MCF 10A (cell line): ENCODE measurements at regions not wholly inside any gene's neighbourhood (a gene's known extent, or its start where the extent isn't known, plus 50 kb on each side); places are given as distances from the start of the nearest gene placed in this dataset.

ENCODE experiments used
- BruUV-seq: library from RNA; stranded (reverse); fragments of 400-500 nt; replicated peaks from 2 replicates; lab custom pipeline; 2021; lab: Mats Ljungman, UMichigan
- CTCF ChIA-PET: fragments of 300-600 bp; sonication (Branson Sonifier 250); formaldehyde crosslinking; extraction: SDS; loops from one replicate; lab custom pipeline; 2021; ENCODE audit warnings: antibody characterized with exemption, inconsistent platforms; lab: Yijun Ruan, JAX
- POLR2A ChIA-PET: fragments of 300-600, 350-650 bp; sonication (Branson Sonifier 250); formaldehyde crosslinking; extraction: SDS; loops from one replicate; lab custom pipeline; 2020; ENCODE audit warnings: antibody characterized with exemption, inconsistent platforms; lab: Yijun Ruan, JAX
- DNase-seq: peaks from one replicate; pipeline ENCODE4 v3.0.0-alpha.2; 2018; ENCODE audit not compliant: unreplicated experiment
- H3K27ac Mint-ChIP-seq: one replicate; pipeline ENCODE4 v1.8.0; 2022; ENCODE audit warnings: mild to moderate bottlenecking, low read depth, mixed read lengths; ENCODE audit not compliant: unreplicated experiment
- H3K27me3 Mint-ChIP-seq: one replicate; pipeline ENCODE4 v1.8.0; 2022; ENCODE audit warnings: mixed read lengths; ENCODE audit not compliant: insufficient read depth, unreplicated experiment
- H3K36me3 Mint-ChIP-seq: one replicate; pipeline ENCODE4 v1.8.0; 2022; ENCODE audit warnings: mild to moderate bottlenecking, moderate library complexity, mixed read lengths; ENCODE audit not compliant: insufficient read depth, unreplicated experiment
- H3K4me1 Mint-ChIP-seq: one replicate; pipeline ENCODE4 v1.8.0; 2022; ENCODE audit warnings: mixed read lengths; ENCODE audit not compliant: insufficient read depth, unreplicated experiment
- H3K4me3 Mint-ChIP-seq: one replicate; pipeline ENCODE4 v1.8.0; 2022; ENCODE audit warnings: mild to moderate bottlenecking, moderate library complexity, mixed read lengths; ENCODE audit not compliant: unreplicated experiment
- H3K9me3 Mint-ChIP-seq: one replicate; pipeline ENCODE4 v1.8.0; 2022; ENCODE audit warnings: mixed read lengths; ENCODE audit not compliant: unreplicated experiment
- intact Hi-C: fragments of 100-400 bp; cut with micrococcal nuclease; formaldehyde crosslinking; loops from 2 replicates; pipeline ENCODE4 v1.14.1; 2022
- TF ChIP-seq, protein P1 (sequence below): fragments of 200-600 bp; IDR thresholded peaks from one replicate; pipeline ENCODE4 v1.8.0; 2022; ENCODE audit warnings: antibody characterized with exemption, mild to moderate bottlenecking; ENCODE audit not compliant: unreplicated experiment

DNA sequence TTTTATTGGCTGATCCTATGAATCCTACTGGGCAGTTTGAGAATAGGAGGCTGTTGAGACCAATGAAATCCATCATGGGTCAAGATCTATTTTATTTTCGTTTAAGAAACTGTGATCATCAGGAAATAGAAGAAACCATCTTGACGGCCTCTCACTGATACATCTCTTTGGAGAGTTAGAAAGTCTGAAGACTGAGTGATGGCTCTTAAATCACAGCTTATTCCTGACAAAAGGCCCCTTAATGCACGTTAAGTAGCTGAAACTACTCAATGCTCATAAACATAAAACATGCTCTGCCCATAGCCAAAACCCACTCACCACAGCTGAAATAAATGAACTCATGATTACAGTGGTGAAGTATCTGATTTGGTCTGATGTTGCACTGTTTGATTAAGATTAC lies 784.5 kb upstream of the NEGR1 start:
- no peaks in the 10 kb centered on the region for H3K36me3 Mint-ChIP-seq
- CTCF ChIA-PET = interaction anchor here (0.5 kb wide), 2 partner anchors 93 to 361 kb away, joined by 3 to 4 read pairs; no protein-coding TSS in a partner anchor
- TF ChIP-seq, protein P1, sequence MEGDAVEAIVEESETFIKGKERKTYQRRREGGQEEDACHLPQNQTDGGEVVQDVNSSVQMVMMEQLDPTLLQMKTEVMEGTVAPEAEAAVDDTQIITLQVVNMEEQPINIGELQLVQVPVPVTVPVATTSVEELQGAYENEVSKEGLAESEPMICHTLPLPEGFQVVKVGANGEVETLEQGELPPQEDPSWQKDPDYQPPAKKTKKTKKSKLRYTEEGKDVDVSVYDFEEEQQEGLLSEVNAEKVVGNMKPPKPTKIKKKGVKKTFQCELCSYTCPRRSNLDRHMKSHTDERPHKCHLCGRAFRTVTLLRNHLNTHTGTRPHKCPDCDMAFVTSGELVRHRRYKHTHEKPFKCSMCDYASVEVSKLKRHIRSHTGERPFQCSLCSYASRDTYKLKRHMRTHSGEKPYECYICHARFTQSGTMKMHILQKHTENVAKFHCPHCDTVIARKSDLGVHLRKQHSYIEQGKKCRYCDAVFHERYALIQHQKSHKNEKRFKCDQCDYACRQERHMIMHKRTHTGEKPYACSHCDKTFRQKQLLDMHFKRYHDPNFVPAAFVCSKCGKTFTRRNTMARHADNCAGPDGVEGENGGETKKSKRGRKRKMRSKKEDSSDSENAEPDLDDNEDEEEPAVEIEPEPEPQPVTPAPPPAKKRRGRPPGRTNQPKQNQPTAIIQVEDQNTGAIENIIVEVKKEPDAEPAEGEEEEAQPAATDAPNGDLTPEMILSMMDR = no peak
- H3K27ac Mint-ChIP-seq = no peak overlapping the region
- no peaks in the 10 kb centered on the region for H3K27me3 Mint-ChIP-seq
- POLR2A ChIA-PET = no interaction called here
- no peak for DNase-seq
- no peaks in the 10 kb centered on the region for H3K4me1 Mint-ChIP-seq
- intact Hi-C loops = no loop called here
- no TSS peak for BruUV-seq
- H3K9me3 Mint-ChIP-seq = peaks cover 9% of the 10 kb centered on the region
- H3K4me3 Mint-ChIP-seq = no peak overlapping the region

DNA sequence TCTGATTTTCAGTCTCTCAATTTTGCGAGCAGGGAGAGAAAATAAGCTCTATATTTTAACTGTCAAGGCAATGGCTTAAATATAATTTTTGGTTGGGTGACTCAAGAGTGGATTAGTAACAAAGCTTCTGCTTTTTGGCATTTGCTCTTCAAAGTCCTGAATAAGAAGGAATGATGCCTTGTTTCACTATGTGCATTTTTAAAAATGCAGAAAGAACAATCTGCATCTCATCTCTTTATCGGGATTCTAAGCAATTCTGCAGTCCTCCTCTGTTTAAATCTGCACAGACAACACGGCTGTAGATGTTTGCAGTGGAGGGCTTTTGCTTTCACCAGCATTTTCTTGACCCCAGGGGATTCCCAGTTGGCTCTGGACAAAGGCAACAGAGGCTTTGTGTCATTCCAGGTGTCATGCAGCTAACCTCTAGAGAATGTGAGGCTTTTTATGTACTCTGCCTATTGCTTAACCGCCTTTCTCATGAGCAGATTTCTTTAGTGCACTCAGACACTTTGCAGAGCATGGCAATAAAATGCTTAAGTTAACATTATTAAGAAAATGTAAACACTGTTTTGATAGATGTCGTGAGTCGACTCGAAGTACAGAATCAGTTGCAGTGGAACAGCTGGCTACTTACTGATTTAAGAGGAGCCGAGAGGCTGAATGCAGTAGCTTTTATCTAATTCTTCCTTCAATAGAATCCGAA lies 783.2 kb upstream of the NEGR1 start:
- no peaks in the 10 kb centered on the region for H3K27me3 Mint-ChIP-seq
- H3K36me3 Mint-ChIP-seq = no peaks in the 10 kb centered on the region
- TF ChIP-seq, protein P1 = no peak
- no peak overlapping the region for H3K27ac Mint-ChIP-seq
- CTCF ChIA-PET = interaction anchor here (0.8 kb wide), 1 partner anchor 11 kb away, joined by 4 read pairs; no protein-coding TSS in a partner anchor
- DNase-seq = peak; percentile 9
- no peak overlapping the region for H3K4me3 Mint-ChIP-seq
- no TSS peak for BruUV-seq
- no peaks in the 10 kb centered on the region for H3K4me1 Mint-ChIP-seq
- POLR2A ChIA-PET = no interaction called here
- intact Hi-C loops = no loop called here
- H3K9me3 Mint-ChIP-seq = peaks cover 17% of the 10 kb centered on the region

DNA sequence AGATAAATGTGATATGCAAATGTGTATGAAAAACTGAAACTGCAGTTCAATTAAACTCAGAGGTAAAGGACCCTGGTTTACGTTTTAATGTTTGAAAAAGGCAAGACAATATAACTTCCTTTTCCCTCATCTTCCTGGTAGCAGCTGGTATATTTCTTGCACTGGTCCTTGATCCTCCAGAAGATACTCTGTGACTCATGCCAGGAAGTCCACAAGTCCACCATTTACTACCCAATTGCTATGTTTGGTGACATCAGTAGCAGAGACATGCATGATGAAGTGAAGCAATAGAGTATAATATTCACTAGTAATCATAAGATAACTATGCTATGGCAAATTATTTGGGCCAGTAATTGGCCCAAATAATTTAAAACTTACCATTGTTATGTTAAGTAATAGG lies 774.5 kb upstream of the NEGR1 start:
- H3K27me3 Mint-ChIP-seq = no peaks in the 10 kb centered on the region
- CTCF ChIA-PET = no interaction called here
- no peaks in the 10 kb centered on the region for H3K36me3 Mint-ChIP-seq
- peaks cover 5% of the 10 kb centered on the region for H3K4me1 Mint-ChIP-seq
- intact Hi-C loops = no loop called here
- peaks cover 8% of the 10 kb centered on the region for H3K9me3 Mint-ChIP-seq
- H3K27ac Mint-ChIP-seq = no peak overlapping the region
- no peak overlapping the region for H3K4me3 Mint-ChIP-seq
- no TSS peak for BruUV-seq
- DNase-seq = no peak
- POLR2A ChIA-PET = no interaction called here
- TF ChIP-seq, protein P1 = no peak

DNA sequence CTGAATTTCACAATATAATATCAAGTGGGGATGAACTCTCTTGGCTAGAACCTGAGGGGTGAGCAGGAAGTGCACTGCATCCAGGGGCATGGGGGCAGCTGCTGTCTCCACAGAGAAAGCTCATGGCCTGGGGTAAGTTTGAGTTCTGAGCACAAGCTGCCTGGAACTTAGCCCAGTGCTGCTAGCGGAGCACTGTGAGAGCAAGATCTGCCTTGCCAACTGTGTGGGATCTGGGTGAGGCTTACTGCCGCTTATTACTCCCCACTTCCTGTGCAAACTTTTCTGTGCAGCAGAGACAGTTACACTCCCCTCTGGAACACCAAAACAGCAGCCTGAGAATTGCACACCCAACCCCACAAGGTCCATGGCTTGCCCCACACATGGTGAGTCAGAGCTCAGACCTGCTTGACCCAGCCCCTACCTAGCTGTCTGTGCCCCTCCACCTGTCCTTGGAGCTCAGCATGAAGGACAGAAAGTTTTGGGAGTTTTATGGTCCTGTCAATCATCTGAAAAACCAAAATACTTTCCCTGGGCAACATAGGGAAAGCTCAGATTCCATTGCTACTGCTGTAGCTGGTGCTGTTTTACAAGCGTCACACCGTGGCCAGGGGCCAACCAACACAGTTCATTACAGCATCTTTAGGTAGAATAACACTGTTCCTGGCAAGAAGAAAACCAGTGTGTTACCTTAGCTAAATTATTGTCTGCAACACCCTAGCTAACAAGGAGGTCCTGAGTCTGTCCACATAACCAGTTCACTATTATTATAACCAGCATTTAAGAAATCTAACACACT lies 762.1 kb upstream of the NEGR1 start:
- TF ChIP-seq, protein P1 = no peak
- H3K27ac Mint-ChIP-seq = no peak overlapping the region
- no TSS peak for BruUV-seq
- POLR2A ChIA-PET = interaction anchor here (0.6 kb wide), 2 partner anchors 26 to 177 kb away, joined by 3 read pairs; no protein-coding TSS in a partner anchor
- peaks cover 16% of the 10 kb centered on the region for H3K4me1 Mint-ChIP-seq
- H3K4me3 Mint-ChIP-seq = peak overlapping the region; percentile 3
- H3K27me3 Mint-ChIP-seq = peaks cover 2% of the 10 kb centered on the region
- intact Hi-C loops = no loop called here
- CTCF ChIA-PET = interaction anchor here (0.6 to 0.9 kb wide), 3 partner anchors 12 to 339 kb away, joined by 3 read pairs; no protein-coding TSS in a partner anchor
- H3K36me3 Mint-ChIP-seq = no peaks in the 10 kb centered on the region
- H3K9me3 Mint-ChIP-seq = no peaks in the 10 kb centered on the region
- DNase-seq = peak; percentile 76
